ENCODE measurements at regions not wholly inside any gene's neighbourhood (a gene's known extent, or its start where the extent isn't known, plus 50 kb on each side); places are given as distances from the start of the nearest gene placed in this dataset.

GRCh38 chr3:25854635-25855034, 64.7 kb downstream of the OXSM start:
- Histone ChIP-seq H3K36me3 (no peaks in the 10 kb centered on the region), H3K27me3 (ENCODE audit: low read depth) (no peaks in the 10 kb centered on the region), H3K4me3 (no peak overlapping the region), H3K4me1 (peaks cover 6% of the 10 kb centered on the region), H3K9me3 (no peaks in the 10 kb centered on the region), H3K27ac (peak overlapping the region; percentile 18)
- no peak for DNase-seq
- TF ChIP-seq CTCF (IDR thresholded peaks at IDR 0.05) = no peak
- intact Hi-C loops (cut with DNase I) = loop anchor here (5.0 kb wide), 1 partner anchor 207 kb away; no protein-coding TSS in a partner anchor
- ATAC-seq = peak; percentile 60 to 63

DNA sequence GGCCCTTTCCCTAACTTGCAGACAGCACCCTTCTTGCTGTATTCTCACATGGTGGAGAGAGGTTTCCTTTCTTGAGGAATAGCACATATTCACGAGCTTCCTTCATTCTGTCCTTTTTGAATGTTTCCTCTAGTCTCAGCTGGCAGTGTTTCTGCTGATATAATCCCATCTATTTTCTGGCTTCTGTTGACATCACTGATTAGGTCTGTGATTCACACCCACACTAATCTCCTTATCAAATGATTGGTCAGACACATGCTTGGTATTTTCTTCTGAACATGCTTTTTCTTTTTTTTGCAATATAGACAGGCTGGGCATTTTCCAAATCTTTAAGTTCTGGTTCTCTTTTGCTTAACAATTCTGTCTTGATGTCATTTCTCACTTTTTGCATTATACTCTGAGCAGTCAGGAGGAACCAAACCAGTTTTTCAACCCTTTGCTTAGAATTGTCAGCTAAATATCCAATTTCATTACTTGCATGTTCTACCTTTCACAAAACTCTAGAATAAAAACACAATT, 65.4 kb downstream of the OXSM start:
- ATAC-seq (no peak), DNase-seq (no peak)
- no peak for TF ChIP-seq CTCF (IDR thresholded peaks at IDR 0.05)
- Histone ChIP-seq H3K36me3 (no peaks in the 10 kb centered on the region), H3K4me3 (no peak overlapping the region), H3K9me3 (no peaks in the 10 kb centered on the region), H3K4me1 (peaks cover 6% of the 10 kb centered on the region), H3K27me3 (ENCODE audit: low read depth) (no peaks in the 10 kb centered on the region), H3K27ac (no peak overlapping the region)
- intact Hi-C loops (cut with DNase I) = loop anchor here (5.0 kb wide), 1 partner anchor 208 kb away; no protein-coding TSS in a partner anchor

GRCh38 chr3:25856902-25857518, 67.1 kb downstream of the OXSM start:
- no peaks in the 10 kb centered on the region for H3K9me3 ChIP-seq
- no peak overlapping the region for H3K4me3 ChIP-seq
- peak; percentile 74 for TF ChIP-seq CTCF (IDR thresholded peaks at IDR 0.05)
- H3K36me3 ChIP-seq = no peaks in the 10 kb centered on the region
- no peak overlapping the region for H3K27ac ChIP-seq
- no peaks in the 10 kb centered on the region for H3K27me3 ChIP-seq (ENCODE audit: low read depth)
- DNase-seq (no peak), ATAC-seq (peak; percentile 64 to 65)
- intact Hi-C loops (cut with DNase I) = loop anchor here (5.0 kb wide), 1 partner anchor 210 kb away; no protein-coding TSS in a partner anchor
- H3K4me1 ChIP-seq = peaks cover 6% of the 10 kb centered on the region

GRCh38 chr3:25861566-25861965, 71.7 kb downstream of the OXSM start:
- no peak for TF ChIP-seq CTCF (IDR thresholded peaks at IDR 0.05)
- H3K4me3 ChIP-seq = no peak overlapping the region
- ATAC-seq = no peak
- no peaks in the 10 kb centered on the region for H3K36me3 ChIP-seq
- H3K27ac ChIP-seq = no peak overlapping the region
- no peaks in the 10 kb centered on the region for H3K4me1 ChIP-seq
- no peaks in the 10 kb centered on the region for H3K9me3 ChIP-seq
- no peak for DNase-seq
- H3K27me3 ChIP-seq (ENCODE audit: low read depth) = no peaks in the 10 kb centered on the region
- intact Hi-C loops (cut with DNase I) = no loop called here

DNA sequence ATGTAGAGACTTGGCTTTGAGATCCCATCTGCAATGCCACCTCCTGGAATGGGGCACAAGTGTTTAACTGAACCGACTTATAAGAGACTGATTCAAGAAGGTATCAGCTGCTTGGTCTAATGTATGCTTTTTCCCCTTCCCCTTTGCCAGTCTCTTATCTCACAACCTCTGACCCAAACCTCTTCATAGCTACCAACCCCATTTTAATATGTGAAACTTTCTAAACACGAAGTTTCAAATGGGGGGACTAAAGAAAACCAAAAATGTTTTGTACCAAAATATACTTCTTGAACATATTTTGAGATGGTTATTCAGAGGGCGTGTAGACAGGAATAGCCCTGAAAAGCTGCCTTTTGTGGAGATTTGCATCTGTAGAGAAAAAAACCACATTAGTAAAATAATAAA, 73.1 kb downstream of the OXSM start:
- H3K27ac ChIP-seq = no peak overlapping the region
- H3K9me3 ChIP-seq = no peaks in the 10 kb centered on the region
- no peaks in the 10 kb centered on the region for H3K4me1 ChIP-seq
- DNase-seq (no peak), ATAC-seq (no peak)
- intact Hi-C loops (cut with DNase I) = no loop called here
- H3K27me3 ChIP-seq (ENCODE audit: low read depth) = no peaks in the 10 kb centered on the region
- TF ChIP-seq CTCF (IDR thresholded peaks at IDR 0.05) = no peak
- H3K4me3 ChIP-seq = no peak overlapping the region
- no peaks in the 10 kb centered on the region for H3K36me3 ChIP-seq
